ENCODE measurements at regions not wholly inside any gene's neighbourhood (a gene's known extent, or its start where the extent isn't known, plus 50 kb on each side); places are given as distances from the start of the nearest gene placed in this dataset.

DNA sequence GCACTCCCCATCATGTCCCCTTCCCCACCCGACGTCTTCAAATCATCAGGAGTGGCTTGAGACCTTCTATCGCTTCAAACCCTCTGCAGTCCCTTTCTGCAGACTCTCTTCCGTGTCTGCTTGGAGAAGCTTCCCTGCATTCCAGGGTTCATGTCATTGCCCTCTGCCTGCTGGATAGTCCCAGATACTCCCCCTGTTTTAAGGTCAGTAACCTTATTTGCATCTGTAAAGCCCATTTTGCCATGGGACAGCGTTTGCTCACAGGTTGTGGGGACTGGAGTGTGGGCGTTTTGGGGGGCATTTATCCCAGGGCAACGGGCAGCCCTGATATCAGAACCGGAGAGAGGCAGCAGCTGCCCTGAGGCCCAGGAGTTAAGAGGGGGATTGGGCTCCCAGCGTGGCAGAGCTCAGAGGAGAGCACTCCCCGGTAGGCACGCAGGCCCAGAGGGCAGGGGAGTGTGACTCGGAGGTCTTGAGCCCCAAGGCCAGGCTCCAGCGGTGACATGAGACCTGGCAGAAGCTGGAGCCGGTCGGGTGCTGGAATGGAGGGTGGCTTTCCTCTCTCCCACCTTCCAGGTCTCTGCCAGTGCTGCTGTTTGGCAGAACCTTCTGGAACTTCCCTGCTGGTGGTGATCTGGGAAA lies 73.8 kb downstream of the RTP5 start:
- no peak for DNase-seq

DNA sequence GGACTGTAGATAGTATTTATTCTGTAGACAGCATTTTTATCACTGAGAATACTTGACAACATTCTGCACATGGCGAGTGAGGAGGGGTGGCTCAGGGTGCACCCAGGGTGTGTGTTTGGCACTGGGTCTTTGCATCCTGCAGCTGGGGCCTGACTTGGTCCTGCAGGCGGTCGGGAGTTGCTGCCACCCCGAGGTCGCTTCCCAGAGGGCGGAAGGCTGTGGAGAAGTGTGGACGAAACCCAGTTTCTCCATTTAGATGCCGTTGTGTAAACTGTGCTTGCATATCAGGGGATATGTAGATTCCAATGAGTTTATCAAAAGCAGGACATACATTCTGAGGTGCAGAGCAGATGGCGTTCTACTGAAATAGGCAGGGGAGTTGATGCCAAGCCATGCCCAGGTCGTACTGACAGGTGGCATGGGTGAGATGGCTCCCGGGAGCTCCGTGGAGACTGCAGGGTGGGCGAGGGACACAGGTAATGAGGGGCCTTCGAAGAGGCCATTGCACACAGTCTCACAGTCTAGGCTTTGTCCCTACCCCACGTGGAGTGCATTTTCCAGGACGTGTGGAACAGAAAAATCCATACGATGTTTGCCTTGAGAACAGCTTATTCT lies 74.5 kb downstream of the RTP5 start:
- no peak for DNase-seq

DNA sequence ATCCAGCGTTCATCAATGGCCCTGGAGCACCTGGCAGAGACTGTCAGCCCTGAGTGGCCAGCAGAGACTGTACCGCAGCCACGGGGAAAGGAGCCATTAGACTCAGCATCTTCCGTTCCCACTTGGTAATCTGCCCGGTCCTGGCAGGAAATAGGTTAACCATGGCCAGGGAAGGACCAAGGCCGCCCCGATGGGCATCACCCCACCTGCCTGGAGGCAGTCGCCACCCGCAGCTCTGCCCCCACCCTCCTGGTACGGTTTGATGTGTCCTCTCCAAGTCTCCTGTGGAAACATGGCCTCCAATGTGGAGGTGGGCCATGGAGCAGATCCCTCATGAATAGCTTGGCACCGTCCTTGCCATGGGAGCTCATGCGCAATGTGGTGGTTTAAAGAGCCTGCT lies 75.3 kb downstream of the RTP5 start:
- no peak for DNase-seq

- no peak for DNase-seq
Measured at GRCh38 chr2:241945311-241945710, 75.8 kb downstream of the RTP5 start.

- no peak for DNase-seq
Measured at GRCh38 chr2:241945803-241946202, 76.3 kb downstream of the RTP5 start.

GRCh38 chr2:241946306-241947003 lies 76.9 kb downstream of the RTP5 start:
- DNase-seq, result no peak

GRCh38 chr2:241947004-241947350 lies 77.4 kb downstream of the RTP5 start:
- DNase-seq, result no peak

DNA sequence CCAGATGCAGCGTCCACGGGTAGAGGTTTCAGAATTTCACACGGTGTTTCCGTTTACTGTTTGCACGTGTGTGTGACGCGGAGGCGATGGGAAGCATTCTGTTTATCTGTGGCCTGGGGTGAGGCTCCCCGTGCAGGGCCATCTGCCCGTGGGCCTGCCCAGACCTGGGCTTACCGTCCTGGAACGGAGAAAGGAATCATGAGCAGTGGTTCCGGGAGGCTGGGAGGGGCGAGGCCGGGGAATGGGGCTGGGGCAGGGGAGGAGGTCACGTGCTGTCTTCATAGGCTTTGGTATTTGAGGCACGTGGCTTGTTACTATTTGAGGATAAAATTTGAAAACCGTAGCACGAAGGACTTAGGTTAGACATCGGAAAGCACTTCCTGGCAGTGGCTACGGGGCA lies 77.9 kb downstream of the RTP5 start:
- DNase-seq, result no peak

DNA sequence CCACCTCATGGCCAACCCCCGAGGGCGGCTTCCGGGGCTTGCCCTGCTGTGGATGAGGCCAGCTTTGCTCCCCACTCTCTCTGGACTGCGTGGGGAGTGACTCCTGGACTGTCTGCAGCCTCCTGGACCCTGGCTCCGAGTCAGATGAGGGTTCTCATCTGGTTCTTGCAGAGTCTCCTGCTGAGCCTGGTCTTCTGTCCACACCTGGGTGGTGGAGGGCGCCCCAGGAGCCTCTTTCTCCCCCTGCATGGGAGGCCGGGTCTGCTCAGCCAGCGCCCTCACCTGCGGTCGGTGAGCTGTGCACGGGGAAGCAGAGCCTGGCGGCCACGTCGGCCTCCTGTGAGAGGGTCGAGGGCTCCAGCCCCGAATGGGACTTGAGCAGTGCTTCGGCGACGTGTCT lies 78.3 kb downstream of the RTP5 start:
- no peak for DNase-seq

GRCh38 chr2:241948299-241948897 lies 78.9 kb downstream of the RTP5 start:
- DNase-seq, result no peak

DNA sequence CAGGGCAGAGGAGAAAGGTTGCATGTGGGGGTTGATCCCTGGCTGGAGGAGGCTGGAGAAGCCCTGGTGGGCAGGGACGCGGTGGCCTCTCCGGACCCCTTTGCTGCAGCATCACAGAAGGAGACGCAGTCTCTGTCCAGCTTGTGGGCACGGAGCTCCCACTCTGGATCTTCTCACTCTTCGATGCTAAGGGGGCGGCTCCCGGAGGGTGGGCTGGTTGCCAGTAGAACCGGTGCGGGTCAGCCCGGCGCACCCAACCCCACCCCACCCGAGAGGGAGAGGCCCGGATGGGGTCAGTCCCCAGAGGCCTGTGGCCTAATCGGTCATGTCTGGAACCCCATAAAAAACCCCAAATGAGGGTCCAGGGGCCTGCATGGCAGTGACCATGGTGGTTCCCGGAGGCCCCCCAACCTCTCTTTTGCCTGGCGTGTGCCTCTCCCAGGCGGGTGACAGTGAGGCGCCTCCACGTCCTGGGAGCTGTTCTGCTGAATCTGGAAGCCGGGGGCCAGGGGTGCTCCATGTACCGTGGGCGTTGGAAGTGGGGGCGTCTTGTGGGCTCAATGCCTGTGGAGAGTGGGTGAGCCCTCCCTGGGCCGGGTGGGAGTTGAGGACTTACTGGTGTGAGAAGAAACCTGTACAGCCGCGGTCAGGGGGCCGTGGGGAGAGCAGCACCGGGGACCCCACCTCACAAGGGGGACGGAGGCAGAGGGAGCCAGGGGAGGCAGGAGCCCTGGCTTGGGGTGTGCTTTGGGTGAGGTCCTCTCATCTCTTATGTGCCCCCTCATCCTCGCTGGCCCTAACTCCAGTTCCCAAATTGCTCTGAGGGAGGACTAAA lies 79.6 kb downstream of the RTP5 start:
- no peak for DNase-seq

GRCh38 chr2:241949736-241950412 lies 80.3 kb downstream of the RTP5 start:
- DNase-seq, result no peak

- DNase-seq, result peak; percentile 82
Measured at GRCh38 chr2:241950413-241951315, 81.1 kb downstream of the RTP5 start.

DNA sequence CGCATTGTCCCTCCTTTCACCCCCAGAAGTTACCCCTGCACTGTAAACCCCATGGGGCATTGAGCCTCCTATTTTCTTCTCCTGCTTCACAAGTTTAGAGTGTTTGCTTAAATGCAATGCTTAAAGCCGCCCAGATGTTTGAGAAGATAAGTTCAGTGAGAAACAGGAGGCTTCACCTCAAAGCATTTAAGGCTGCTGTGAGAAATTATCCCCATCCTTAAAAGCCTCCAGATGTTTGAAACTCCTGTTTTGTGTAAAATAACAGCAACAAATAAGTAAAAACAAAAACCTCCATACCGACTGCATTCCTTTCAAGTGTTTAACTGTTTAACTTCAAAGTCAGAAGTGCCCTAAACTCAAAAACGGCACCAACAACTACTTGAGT lies 81.8 kb downstream of the RTP5 start:
- no peak for DNase-seq

- no peak for DNase-seq
Measured at GRCh38 chr2:241951920-241952319, 82.4 kb downstream of the RTP5 start.

- DNase-seq, result no peak
Measured at GRCh38 chr2:241952816-241953215, 83.3 kb downstream of the RTP5 start.

DNA sequence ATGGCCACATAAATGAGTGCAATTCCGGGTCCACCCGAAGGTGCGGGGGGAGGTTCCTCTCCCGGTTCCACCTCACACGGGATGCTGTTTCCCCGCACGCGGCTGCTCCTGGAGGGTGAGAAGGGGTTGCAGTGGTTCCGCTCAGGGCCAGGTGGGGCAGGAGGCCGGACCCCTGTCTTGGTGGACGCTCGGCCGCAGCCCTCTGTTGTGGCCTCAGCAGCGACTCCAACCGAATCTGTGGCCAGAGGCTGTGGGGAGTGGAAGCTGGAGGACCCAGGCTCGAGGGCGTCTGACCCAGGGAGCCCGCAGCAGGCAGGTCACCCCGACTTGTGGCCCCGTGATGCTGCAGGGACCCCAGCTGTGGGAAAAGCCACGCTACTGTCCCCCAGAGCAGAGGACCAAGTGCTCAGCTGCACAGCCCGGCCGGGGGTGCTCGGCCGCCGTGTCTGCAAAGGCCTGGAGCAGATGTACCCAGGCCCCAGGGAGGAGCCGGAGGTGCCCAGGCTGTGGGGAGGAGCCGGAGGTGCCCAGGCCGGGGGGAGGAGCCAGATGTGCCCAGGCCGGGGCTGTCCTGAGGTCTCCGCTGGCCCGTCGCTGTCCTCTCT lies 83.9 kb downstream of the RTP5 start:
- no peak for DNase-seq

- no peak for DNase-seq
Measured at GRCh38 chr2:241956521-241957110, 87.1 kb downstream of the RTP5 start.

- DNase-seq, result no peak
Measured at GRCh38 chr2:241957276-241957675, 87.7 kb downstream of the RTP5 start.

- no peak for DNase-seq
Measured at GRCh38 chr2:241958818-241959545, 89.5 kb downstream of the RTP5 start.
